ENCODE measurements at regions not wholly inside any gene's neighbourhood (a gene's known extent, or its start where the extent isn't known, plus 50 kb on each side); places are given as distances from the start of the nearest gene placed in this dataset.

DNA sequence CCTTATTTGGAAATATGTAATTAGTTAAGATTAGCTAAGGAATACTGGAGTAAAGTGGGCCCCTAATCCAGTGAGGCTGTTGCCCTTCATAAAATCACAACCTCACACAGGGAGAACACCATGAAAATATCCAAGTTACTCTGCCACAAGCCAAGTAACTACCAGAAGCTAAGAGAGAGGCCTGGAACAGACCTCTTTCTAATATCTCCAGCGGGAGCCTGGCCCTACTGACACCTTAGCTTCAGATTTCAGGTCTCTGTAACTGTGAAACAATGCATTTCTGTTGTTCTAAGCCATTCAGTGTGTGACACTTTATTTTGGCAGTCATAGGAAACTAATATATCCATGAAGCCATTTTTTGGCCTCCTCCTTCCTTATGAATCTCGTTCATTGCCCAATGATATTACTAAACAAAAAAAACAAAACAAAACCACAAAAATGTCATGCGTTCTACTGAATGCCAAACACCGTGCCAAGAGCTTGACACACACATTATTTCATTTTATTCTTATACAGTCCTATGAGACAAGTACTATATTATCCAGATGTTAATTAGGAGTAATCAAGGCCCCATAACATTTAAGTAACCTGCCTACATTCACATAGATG lies 699.0 kb downstream of the MAT2B start:
- no peak for DNase-seq
- H3K27me3 ChIP-seq, result no peaks in the 10 kb centered on the region
- no peaks in the 10 kb centered on the region for H3K36me3 ChIP-seq
- H3K4me1 ChIP-seq, result peaks cover 18% of the 10 kb centered on the region
- H3K4me3 ChIP-seq (ENCODE audit: low read depth, low read length), result no peak overlapping the region
- TF ChIP-seq, protein P1, sequence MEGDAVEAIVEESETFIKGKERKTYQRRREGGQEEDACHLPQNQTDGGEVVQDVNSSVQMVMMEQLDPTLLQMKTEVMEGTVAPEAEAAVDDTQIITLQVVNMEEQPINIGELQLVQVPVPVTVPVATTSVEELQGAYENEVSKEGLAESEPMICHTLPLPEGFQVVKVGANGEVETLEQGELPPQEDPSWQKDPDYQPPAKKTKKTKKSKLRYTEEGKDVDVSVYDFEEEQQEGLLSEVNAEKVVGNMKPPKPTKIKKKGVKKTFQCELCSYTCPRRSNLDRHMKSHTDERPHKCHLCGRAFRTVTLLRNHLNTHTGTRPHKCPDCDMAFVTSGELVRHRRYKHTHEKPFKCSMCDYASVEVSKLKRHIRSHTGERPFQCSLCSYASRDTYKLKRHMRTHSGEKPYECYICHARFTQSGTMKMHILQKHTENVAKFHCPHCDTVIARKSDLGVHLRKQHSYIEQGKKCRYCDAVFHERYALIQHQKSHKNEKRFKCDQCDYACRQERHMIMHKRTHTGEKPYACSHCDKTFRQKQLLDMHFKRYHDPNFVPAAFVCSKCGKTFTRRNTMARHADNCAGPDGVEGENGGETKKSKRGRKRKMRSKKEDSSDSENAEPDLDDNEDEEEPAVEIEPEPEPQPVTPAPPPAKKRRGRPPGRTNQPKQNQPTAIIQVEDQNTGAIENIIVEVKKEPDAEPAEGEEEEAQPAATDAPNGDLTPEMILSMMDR (IDR thresholded peaks at IDR 0.05; ENCODE audit: low read depth, low read length), result no peak
- no peaks in the 10 kb centered on the region for H3K9me3 ChIP-seq

DNA sequence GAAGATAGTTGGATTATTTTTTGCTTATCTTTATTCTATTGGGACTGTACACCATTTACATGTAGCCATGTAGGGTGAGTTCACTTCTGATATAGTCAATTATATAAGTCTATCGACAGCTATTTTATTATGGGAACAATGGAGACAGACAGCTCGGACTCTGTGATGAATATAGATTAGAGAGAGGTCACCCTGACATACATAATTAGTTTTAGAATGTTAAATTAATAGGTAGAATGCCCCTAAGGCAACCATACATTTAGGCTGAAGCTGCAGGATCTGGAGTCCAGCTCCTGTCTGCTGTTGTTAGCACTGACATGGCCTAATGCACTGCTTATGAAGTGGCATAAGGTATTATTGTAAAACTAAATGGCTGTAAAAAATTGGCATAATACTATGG lies 700.8 kb downstream of the MAT2B start:
- Histone ChIP-seq H3K4me3 (ENCODE audit: low read depth, low read length) (peak overlapping the region; percentile 20), H3K9me3 (no peaks in the 10 kb centered on the region), H3K4me1 (peaks cover 18% of the 10 kb centered on the region), H3K27me3 (no peaks in the 10 kb centered on the region), H3K36me3 (no peaks in the 10 kb centered on the region)
- DNase-seq, result peak; percentile 55
- TF ChIP-seq, protein P1 (IDR thresholded peaks at IDR 0.05; ENCODE audit: low read depth, low read length), result no peak

DNA sequence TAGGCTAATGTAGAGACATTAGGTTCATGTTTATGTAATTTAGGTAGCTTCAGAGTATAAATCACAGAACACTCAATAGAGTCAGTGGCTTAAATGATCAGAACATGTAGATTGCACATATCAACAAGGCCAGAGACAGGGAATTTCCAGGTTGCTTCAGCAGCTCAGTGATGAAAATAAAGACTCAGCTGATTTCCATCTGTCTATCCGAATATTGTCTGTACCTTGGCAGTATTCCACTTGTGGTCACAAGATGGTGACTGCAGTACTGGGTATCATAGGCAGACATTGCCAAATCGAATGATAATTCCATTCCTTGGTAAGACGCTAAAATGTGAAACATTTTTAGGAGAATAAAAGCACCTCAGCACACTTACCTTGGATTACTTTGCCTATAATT lies 702.2 kb downstream of the MAT2B start:
- no peaks in the 10 kb centered on the region for H3K36me3 ChIP-seq
- no peaks in the 10 kb centered on the region for H3K27me3 ChIP-seq
- H3K4me1 ChIP-seq, result peaks cover 18% of the 10 kb centered on the region
- H3K4me3 ChIP-seq (ENCODE audit: low read depth, low read length), result no peak overlapping the region
- no peaks in the 10 kb centered on the region for H3K9me3 ChIP-seq
- no peak for DNase-seq
- TF ChIP-seq, protein P1 (IDR thresholded peaks at IDR 0.05; ENCODE audit: low read depth, low read length), result peak; percentile 22; the same call in 1 of the 2 replicates

DNA sequence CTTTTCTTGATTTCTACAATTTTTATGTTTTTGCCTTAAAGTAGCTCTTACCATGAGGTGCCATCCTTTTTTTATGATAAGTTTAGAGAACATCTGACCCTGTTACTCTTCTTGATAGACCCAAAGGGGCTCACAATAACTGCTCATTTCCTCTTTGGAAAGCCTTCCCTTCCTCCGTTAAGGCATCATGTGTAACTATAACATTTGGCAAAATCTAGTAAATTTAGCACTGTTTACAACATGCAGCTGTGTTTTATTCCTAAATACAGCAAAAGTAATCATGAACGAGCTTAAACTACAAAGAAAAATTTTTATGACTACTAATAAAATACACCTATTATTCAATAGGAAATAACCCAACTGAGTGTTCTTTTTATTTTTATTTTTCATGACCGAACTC lies 705.1 kb downstream of the MAT2B start:
- no peak for DNase-seq
- H3K27me3 ChIP-seq, result no peaks in the 10 kb centered on the region
- H3K36me3 ChIP-seq, result no peaks in the 10 kb centered on the region
- peaks cover 18% of the 10 kb centered on the region for H3K4me1 ChIP-seq
- TF ChIP-seq, protein P1 (IDR thresholded peaks at IDR 0.05; ENCODE audit: low read depth, low read length), result no peak
- H3K4me3 ChIP-seq (ENCODE audit: low read depth, low read length), result no peak overlapping the region
- no peaks in the 10 kb centered on the region for H3K9me3 ChIP-seq

DNA sequence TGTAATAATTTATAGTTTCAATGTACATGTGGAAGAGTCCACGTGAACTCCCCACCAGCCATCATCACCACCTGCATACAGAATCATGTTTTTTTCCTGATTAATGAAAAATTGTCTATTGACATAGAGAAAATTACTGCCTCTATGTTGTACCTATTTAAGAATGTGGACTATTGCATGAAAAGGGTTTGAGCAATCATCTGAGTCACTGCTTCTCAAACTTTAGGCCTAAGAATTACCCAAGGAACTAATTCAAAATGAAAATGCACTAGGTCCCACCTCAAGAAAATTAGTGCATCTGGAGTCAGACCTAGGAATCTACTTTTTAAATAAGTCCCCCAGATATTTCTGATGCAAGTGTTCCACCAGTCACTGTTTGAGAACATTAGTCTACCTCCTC lies 709.3 kb downstream of the MAT2B start:
- H3K4me1 ChIP-seq, result no peaks in the 10 kb centered on the region
- no peak for DNase-seq
- TF ChIP-seq, protein P1 (IDR thresholded peaks at IDR 0.05; ENCODE audit: low read depth, low read length), result no peak
- H3K4me3 ChIP-seq (ENCODE audit: low read depth, low read length), result no peak overlapping the region
- H3K9me3 ChIP-seq, result no peaks in the 10 kb centered on the region
- H3K36me3 ChIP-seq, result no peaks in the 10 kb centered on the region
- H3K27me3 ChIP-seq, result no peaks in the 10 kb centered on the region

DNA sequence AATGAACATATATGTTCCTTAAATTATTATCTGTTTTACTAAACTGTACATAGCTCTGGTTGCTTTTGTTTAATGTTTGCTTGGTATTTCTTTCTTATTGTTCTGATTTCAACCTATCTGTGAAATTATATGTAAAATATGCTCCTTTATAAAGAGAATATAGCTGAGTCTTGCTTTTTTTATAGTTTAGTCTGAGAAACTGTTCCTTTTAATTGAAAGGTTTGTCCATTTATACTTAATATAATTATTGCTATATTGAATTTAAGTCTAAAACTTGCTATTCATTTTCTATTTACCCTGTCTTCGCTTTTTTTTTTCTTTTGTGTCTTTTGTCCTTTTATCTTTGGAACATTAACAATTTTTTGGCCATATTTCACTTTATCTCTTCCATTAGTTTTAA lies 712.0 kb downstream of the MAT2B start:
- TF ChIP-seq, protein P1 (IDR thresholded peaks at IDR 0.05; ENCODE audit: low read depth, low read length), result no peak
- no peak for DNase-seq
- H3K4me3 ChIP-seq (ENCODE audit: low read depth, low read length), result no peak overlapping the region
- no peaks in the 10 kb centered on the region for H3K9me3 ChIP-seq
- H3K36me3 ChIP-seq, result no peaks in the 10 kb centered on the region
- H3K27me3 ChIP-seq, result no peaks in the 10 kb centered on the region
- H3K4me1 ChIP-seq, result no peaks in the 10 kb centered on the region

Data from BE2C (cell line).